ES-I3 (cell line): ENCODE measurements at regions not wholly inside any gene's neighbourhood (a gene's known extent, or its start where the extent isn't known, plus 50 kb on each side); places are given as distances from the start of the nearest gene placed in this dataset.
"Not testable (repeated sequence)": the region's sequence is repeated elsewhere in the genome, so short reads cannot be mapped to it uniquely, and the experiment has no call there.

Experiments
- H3K36me3 ChIP-seq: 2 replicates; pipeline ENCODE4 v1.6.1; 2013; ENCODE audit warnings: mild to moderate bottlenecking, low read length, control low read depth, moderate library complexity; ENCODE audit not compliant: insufficient read depth
- H3K4me1 ChIP-seq: 2 replicates; pipeline ENCODE4 v1.6.1; 2013; ENCODE audit warnings: mild to moderate bottlenecking, control low read depth, low read length; ENCODE audit not compliant: insufficient read depth
- H3K9ac ChIP-seq: 2 replicates; pipeline ENCODE4 v1.6.1; 2013; ENCODE audit warnings: low read depth, mild to moderate bottlenecking, low read length, moderate library complexity
- H3K9me3 ChIP-seq: 2 replicates; pipeline ENCODE4 v1.6.1; 2013; ENCODE audit warnings: mild to moderate bottlenecking, low read length, moderate library complexity; ENCODE audit not compliant: control insufficient read depth, insufficient read depth

DNA sequence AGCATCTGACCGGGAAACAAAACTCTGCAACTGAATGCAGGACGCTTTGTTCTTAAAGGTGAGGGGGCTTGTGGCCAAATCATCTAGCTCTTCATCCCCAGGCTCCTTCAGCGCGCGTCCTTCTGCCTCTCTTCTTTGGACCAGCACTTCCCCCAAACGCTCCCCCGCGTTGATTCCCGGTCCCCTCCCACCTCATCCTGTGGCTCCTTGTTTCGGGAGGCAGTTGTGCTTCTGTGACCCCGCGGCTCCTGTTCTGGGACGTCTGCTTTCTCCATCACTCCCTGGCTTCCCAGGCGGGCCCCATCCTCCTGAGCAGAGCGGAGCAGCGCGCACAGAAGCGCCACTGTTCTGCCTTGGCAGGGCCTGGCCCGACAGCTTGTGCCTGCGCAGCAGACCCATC lies 109.7 kb upstream of the ZNG1E start:
- H3K4me1 ChIP-seq, H3K9ac ChIP-seq, H3K36me3 ChIP-seq, H3K9me3 ChIP-seq: not testable (repeated sequence)

DNA sequence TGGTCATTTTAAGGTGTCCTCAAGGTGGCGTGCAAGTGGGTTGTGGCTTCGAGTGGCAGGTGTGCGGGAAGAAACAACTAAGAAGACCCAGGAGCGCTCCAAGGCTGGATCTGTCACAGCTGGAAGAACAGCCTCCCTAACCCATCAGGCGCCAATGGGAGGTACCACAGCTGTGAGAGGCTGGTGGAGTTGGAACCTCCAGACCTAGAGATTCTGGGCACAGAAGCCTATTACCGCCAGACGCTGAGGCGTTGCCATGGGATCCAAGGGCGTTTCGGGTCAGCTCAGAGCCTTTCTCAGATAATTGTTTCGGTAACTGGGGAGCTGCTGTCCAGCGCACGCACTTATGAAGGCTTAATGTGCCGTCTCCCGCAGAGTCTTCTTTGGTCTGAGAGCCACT lies 156.7 kb upstream of the ZNG1E start:
- not testable (repeated sequence) for H3K9me3 ChIP-seq

DNA sequence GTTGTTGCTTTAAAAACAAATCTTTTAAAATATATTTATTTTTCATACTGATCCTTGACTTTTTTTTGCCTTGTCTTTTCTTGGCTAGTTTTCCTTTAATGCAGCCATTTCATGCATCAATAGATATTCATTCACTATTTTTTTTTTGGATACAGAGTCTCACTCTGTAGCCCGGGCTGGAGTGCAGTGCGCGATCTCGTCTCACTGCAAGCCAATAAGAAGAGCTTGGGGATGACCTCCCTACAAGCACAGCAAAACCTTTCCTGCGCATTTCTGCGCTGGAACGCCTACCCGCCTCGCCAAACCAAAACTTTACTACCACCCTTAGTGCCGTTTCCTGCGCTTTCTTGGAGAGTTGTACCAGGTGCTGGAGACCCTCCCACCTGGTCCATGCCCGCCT lies 161.3 kb upstream of the ZNG1E start:
- H3K9ac ChIP-seq, H3K4me1 ChIP-seq, H3K9me3 ChIP-seq, H3K36me3 ChIP-seq: not testable (repeated sequence)

More for the DNA sequence above, 156.7 kb upstream of the ZNG1E start:
- not testable (repeated sequence) for H3K9ac ChIP-seq, H3K4me1 ChIP-seq, H3K36me3 ChIP-seq

DNA sequence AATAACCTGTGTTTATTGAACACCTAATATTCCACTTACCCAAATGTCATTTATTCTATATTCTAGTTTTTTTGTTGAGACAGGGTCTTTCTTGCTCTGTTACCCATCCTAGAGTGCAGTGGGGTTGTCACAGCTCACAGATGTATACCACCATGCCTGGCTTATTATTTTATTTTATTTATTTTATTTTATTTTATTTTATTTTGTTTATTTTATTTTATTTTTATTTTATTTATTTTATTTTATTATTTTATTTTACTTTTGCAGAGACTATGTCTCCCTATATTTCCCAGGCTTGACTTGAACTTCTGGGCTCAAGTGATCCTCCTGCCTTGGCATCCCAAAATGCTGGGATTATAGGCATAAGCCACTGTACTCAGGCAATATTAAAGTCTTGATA lies 167.8 kb upstream of the ZNG1E start:
- H3K4me1 ChIP-seq, H3K36me3 ChIP-seq, H3K9ac ChIP-seq, H3K9me3 ChIP-seq: not testable (repeated sequence)

DNA sequence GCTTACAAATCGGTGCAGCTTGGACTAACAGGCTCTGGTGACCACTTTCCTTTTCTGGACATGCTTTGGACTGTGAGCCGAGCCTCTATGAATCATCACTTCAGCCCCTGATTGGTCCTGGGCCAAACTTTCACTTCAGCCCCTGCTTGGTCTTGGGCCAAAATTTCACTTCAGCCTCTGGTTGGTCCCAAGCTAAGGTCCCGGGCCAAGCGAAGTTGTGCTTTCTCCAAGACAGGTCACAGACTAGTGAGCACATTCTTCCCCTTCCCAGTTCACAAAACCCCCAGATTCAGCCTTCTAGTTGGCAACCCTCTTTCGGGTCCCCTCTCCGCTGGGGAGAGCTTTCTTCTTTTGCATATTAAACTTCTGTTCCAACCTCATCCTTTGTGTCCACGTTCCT lies 171.0 kb upstream of the ZNG1E start:
- H3K9ac ChIP-seq, H3K9me3 ChIP-seq, H3K4me1 ChIP-seq, H3K36me3 ChIP-seq: not testable (repeated sequence)

DNA sequence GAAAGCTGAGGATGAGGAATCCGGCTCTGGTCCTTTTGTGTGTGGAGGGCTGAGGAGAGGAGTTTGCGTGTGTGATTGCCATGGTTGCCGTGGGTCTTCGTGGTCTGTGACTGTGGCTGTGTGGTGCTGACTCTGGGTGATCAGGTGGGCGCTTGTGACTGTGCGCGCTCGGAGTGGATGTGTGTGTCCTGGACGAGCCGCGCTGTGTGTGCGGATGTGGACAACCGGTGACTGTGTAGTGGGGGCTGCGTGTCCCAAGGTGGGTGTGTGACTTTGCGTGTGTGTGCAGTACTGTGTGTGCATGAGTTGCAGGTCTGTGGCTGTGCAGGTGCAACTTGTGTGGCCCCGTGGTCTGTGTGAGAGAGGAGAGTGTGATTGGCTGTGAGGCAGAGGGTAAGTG lies 172.0 kb upstream of the ZNG1E start:
- not testable (repeated sequence) for H3K9me3 ChIP-seq, H3K4me1 ChIP-seq, H3K9ac ChIP-seq, H3K36me3 ChIP-seq

DNA sequence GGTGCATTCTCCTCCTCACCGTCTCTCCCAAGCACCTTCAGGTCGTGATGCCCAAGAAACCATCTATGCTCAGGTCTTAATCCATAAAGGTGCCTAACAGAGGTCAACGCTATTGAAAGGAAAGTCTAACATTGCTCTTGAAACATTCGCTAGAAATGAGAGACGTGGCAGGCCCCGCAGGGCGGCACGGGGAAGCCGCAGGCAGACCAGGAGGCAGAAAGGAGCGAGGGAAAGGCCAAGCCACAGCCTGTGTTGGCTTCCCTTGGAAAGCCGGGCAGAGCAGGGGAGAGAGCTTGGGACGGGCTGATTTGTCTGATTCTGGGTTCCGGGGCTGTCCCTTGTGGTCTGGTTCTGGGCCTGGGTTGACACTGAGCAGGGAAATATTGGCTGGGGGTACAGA lies 192.8 kb upstream of the ZNG1E start:
- H3K9ac ChIP-seq, H3K9me3 ChIP-seq, H3K4me1 ChIP-seq, H3K36me3 ChIP-seq: not testable (repeated sequence)

DNA sequence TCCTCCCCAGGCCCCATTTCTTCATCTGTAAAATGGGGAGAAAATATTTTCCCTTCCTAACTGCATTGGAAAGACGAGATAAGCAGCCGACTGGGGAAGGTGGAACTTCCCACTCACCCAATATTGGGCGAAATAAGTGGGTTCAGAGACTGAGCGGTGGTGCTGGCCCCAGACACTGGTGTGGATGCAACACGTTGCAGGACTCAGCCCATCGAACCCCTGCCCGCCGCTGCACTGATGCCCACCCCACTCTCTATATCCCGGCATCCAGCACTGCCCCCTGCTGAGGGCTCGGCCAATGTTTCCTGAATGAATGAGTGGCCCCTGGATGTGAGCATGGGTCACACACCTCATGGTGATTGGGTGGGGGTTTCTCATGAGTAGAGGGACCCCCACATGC lies 194.4 kb upstream of the ZNG1E start:
- H3K36me3 ChIP-seq, H3K9me3 ChIP-seq, H3K4me1 ChIP-seq, H3K9ac ChIP-seq: not testable (repeated sequence)

DNA sequence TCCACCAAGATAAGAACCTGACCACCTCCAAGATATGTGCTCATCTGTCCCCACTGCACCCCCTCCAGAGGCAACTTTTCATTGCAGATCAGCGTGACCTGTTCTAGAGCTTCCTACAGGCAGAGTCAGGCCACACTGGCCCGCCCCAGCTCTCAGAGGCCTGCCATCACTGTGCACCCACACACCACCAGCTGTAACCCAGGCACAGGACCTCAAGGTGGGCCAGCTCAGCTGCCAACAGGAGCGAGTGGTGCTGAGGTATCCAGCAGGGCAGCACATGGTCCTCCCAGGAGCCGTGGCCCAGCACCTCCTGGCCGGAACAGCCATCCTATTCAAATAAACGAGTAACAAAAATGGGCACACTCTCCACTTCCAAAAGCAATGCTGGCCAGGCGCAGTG lies 189.9 kb upstream of the FOXD4L5 start:
- H3K4me1 ChIP-seq, H3K9me3 ChIP-seq, H3K9ac ChIP-seq, H3K36me3 ChIP-seq: not testable (repeated sequence)

DNA sequence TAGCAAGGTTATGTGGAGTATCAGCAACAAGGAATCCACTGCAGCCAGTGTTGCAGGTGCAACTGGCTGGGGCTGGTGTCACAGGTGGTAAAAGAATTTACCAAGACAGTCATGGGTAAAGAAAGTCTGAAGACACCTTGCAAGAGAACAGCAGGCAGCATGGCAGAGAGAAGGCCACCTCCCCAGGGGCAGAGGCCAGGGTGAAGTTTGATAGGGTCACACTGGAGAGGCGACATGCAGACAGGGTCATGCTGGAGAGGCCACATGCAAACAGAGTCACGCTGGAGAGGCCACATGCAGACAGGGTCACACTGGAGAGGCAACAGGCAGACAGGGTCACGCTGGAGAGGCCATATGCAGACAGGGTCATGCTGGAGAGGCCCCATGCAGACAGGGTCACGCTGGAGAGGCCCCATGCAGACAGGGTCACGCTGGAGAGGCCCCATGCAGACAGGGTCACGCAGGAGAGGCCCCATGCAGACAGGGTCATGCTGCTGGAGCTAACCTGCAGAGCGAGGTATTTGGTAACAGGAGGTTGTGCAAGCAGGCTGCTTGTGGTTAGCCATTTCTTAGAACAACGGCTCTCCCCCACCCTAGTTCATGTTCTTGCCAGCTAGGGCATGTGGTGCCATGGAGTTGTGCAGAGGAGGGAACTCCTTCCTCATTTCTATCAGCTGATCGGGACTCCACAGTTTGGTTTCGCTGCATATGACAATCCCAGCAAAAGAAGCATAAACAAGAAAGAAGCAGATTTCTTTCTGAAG lies 188.2 kb upstream of the FOXD4L5 start:
- H3K36me3 ChIP-seq, H3K9me3 ChIP-seq, H3K9ac ChIP-seq, H3K4me1 ChIP-seq: not testable (repeated sequence)

DNA sequence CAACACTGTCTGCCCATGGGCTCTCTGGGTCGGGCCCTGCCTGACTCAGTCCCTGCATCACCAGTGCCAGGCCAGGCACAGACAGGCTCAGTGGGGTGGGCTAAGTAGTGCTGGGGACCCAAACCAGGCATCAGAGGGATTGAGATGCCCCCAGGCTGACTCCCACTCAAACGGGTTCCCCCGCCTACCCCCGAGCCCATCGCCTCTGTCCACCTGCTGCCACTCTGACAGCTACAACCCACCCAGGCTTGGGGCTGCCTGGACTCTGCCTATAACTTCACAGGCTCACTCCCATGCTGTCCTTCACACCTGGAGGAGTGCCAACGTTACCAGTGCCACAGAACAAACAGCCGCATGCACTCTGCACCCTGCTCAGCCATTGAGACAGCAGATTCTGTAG lies 186.1 kb upstream of the FOXD4L5 start:
- not testable (repeated sequence) for H3K9ac ChIP-seq, H3K4me1 ChIP-seq, H3K36me3 ChIP-seq, H3K9me3 ChIP-seq

DNA sequence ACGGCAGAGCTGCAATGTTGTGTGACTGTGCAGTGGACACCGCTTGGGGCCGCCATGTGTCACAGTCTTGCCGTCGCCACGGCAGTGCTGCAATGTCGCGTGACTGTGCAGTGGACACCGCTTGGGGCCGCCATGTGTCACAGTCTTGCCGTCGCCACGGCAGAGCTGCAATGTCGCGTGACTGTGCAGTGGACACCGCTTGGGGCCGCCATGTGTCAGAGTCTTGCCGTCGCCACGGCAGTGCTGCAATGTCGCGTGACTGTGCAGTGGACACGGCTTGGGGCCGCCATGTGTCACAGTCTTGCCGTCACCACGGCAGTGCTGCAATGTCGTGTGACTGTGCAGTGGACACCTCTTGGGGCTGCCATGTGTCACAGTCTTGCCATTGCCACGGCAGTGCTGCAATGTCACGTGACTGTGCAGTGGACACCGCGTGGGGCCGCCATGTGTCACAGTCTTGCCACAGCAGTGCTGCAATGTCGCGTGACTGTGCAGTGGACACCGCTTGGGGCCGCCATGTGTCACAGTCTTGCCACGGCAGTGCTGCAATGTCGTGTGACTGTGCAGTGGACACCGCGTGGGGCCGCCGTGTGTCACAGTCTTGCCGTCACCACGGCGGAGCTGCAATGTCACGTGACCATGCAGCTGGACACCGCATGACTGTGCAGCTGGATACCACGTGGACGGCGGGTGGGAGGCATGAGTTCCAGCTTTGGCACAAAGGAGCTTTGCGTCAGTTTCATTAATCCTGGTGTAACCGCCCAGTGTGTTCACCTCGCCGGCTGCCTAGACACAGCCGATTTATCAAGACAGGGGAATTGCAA lies 182.1 kb upstream of the FOXD4L5 start:
- H3K4me1 ChIP-seq, H3K9ac ChIP-seq, H3K9me3 ChIP-seq, H3K36me3 ChIP-seq: not testable (repeated sequence)

DNA sequence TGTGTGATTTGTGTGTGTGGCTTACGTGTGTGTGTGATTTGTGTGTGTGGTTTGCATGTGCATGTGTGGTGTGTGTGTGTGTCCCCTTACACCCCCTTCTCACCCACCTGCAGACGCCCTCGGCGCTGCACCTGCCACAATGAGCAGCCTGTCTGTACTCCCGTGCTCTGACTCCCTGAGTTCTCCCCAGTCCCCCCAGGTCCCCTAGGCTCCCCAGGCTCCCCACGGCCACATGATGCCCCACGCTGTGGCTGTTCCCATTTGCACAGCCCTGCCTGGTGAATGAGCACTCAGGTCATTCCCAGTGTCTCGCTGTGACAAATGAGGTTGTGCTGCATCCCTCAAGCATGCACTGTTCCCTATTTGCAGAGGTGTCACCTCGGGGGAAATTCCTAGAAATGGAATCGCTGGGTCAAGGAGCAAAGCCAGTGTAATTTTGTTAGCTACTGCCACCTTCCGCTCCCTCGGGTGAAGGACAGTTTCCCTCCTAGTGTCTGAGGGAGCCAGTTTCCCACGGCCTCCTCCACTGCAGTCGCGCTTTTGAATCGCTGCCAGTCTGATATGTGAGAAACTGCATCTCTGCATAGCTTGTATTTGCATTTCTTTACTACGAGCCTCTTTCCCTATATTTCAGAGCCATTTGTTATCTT lies 180.4 kb upstream of the FOXD4L5 start:
- not testable (repeated sequence) for H3K36me3 ChIP-seq, H3K9me3 ChIP-seq, H3K4me1 ChIP-seq, H3K9ac ChIP-seq

DNA sequence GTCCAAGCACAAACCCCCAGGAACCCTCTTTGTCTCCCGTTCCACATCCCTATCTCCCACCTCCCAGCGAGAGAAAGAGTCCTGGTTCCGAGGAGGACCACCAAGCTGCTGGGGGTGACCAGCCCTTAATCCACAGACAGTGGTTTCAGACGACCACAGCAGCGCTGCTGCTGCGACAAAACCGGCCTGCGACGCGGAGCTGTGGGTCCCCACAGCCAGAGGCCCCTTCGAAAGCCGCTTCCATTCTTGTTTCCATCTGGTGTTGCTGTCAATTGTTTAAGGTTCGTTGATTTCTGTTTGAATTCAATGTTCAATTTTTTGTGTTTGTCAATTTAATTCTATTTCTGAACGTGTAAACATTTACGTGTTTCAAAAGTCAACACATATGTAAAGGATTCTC lies 177.5 kb upstream of the FOXD4L5 start:
- H3K36me3 ChIP-seq, H3K9ac ChIP-seq, H3K9me3 ChIP-seq, H3K4me1 ChIP-seq: not testable (repeated sequence)

DNA sequence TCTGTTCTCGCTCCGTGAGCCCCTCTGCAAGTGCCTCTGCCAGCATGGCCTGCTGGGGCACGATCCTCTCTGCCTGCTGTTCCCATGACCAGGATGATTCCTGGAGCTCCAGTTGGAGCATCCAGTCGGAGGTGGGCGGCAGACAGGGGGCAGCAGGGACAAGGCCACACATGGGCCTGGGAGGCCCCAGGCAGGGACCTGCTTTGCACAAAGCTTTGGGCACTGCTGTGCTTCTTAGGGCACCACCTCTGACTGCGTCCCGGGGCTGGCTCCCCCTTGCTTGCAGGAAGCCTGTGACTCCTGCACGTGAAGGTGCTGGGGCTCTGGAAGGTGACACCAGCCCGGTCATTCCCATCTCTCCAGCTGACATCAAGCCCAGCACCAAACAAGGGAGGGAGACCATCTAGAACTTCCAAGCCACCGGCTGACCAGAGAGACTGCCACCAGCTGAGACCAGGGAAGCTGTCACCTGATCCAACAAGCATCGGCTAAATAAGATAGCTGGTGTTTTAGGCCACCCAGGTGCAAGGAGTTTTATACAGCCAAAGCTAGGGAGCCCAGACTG lies 174.8 kb upstream of the FOXD4L5 start:
- no peaks in the 10 kb centered on the region for H3K4me1 ChIP-seq
- H3K9ac ChIP-seq = no peak overlapping the region
- H3K36me3 ChIP-seq = no peaks in the 10 kb centered on the region
- H3K9me3 ChIP-seq = no peaks in the 10 kb centered on the region
